Activated CD4-positive, alpha-beta T cell treated with anti-CD3 and anti-CD28 coated beads, Interleukin-2, amount 10 ng/mL, durations not matched to agents 7 days and 5 days (primary cell): ENCODE measurements at regions not wholly inside any gene's neighbourhood (a gene's known extent, or its start where the extent isn't known, plus 50 kb on each side); places are given as distances from the start of the nearest gene placed in this dataset.

Experiments used
- CTCF ChIA-PET: fragments of 350-600 bp; sonication (Branson Sonifier 250); formaldehyde crosslinking; loops from one replicate; lab custom pipeline; 2021; ENCODE audit warnings: antibody characterized with exemption; lab: Charles Lee
- POLR2A ChIA-PET: fragments of 350-600 bp; sonication (Branson Sonifier 250); formaldehyde crosslinking; loops from one replicate; lab custom pipeline; 2021; ENCODE audit warnings: antibody characterized with exemption; lab: Charles Lee
- DNase-seq: peaks from one replicate; pipeline ENCODE4 v3.0.0-alpha.2; 2020
- H3K27ac Mint-ChIP-seq: one replicate; pipeline ENCODE4 v1.8.0; 2021; ENCODE audit warnings: mild to moderate bottlenecking, moderate library complexity, mixed read lengths
- H3K27me3 Mint-ChIP-seq: one replicate; pipeline ENCODE4 v1.8.0; 2021; ENCODE audit warnings: mixed read lengths
- H3K36me3 Mint-ChIP-seq: one replicate; pipeline ENCODE4 v1.8.0; 2021; ENCODE audit warnings: low read depth, mixed read lengths
- H3K4me1 Mint-ChIP-seq: one replicate; pipeline ENCODE4 v1.8.0; 2021; ENCODE audit warnings: mixed read lengths
- H3K4me3 Mint-ChIP-seq: one replicate; pipeline ENCODE4 v1.8.0; 2021; ENCODE audit warnings: mild to moderate bottlenecking, moderate library complexity, mixed read lengths
- H3K9me3 Mint-ChIP-seq: one replicate; pipeline ENCODE4 v1.8.0; 2021; ENCODE audit warnings: mixed read lengths

DNA sequence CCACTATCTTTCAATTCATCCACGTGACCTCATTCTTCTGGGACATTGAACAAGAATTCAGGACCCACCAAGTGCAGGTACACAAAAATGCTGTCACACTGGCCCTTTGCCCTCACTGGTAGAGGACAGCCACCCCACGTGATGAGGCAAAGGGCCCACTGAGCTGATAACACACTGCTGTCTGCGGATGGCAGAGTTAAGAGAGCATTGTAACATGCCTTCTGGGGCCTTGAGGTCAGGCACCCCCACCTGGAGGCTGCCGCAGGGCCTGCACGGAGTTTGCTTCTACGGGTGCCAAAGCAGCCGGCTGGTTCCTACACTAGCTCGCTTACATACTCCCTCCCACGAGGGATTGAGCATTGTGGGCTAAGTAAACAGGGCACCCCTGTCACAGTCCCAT lies 101.0 kb downstream of the LRIG3 start:
- H3K27me3 Mint-ChIP-seq: no peaks in the 10 kb centered on the region

DNA sequence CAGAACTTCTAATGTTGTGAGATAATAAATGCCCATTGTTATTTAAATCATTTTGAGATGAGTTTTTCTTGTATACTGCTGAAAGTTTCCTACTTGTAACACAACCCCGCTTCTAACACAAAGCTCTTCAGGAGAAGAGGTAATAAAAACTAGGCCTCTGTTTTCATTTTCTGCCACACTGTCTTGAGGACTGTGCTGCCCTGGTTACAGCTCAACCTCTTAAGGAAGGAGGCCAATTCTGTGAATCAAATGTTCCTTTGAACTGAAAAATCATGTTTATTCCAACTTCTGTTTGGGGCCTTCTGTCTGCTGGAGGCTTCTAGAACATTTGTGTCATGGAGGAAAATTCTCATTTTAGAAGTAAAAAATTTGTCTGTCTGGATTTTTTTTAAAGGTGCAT lies 100.3 kb downstream of the LRIG3 start:
- ChIA-PET CTCF (no interaction called here), POLR2A (no interaction called here)
- Mint-ChIP-seq H3K27me3 (no peaks in the 10 kb centered on the region), H3K4me3 (no peak overlapping the region), H3K9me3 (no peaks in the 10 kb centered on the region), H3K4me1 (no peaks in the 10 kb centered on the region), H3K27ac (no peak overlapping the region), H3K36me3 (no peaks in the 10 kb centered on the region)
- DNase-seq: no peak

More for the DNA sequence above, 101.0 kb downstream of the LRIG3 start:
- CTCF ChIA-PET: no interaction called here
- H3K27ac Mint-ChIP-seq: no peak overlapping the region
- no peaks in the 10 kb centered on the region for H3K36me3 Mint-ChIP-seq
- no peaks in the 10 kb centered on the region for H3K4me1 Mint-ChIP-seq
- H3K9me3 Mint-ChIP-seq: no peaks in the 10 kb centered on the region
- DNase-seq: no peak
- H3K4me3 Mint-ChIP-seq: no peak overlapping the region
- POLR2A ChIA-PET: no interaction called here
